IMR-90 (cell line): ENCODE measurements at regions not wholly inside any gene's neighbourhood (a gene's known extent, or its start where the extent isn't known, plus 50 kb on each side); places are given as distances from the start of the nearest gene placed in this dataset.

Experiments used
- ATAC-seq: fragments of 200-7000 bp; cut with Tn5 transposase; 2 replicates; pipeline ENCODE4 v1.9.1; 2020; ENCODE audit warnings: low read depth, mild to moderate bottlenecking, moderate library complexity
- BruUV-seq: library from RNA; stranded (reverse); fragments of 400-500 nt; replicated peaks from 2 replicates; lab custom pipeline; 2021; lab: Mats Ljungman, UMichigan
- CTCF ChIA-PET: fragments of 300-600 bp; formaldehyde crosslinking; extraction: SDS; loops from one replicate; lab custom pipeline; 2021; ENCODE audit warnings: antibody characterized with exemption; lab: Yijun Ruan, JAX
- POLR2A ChIA-PET: fragments of 300-600 bp; sonication (Branson Sonifier 250); formaldehyde crosslinking; loops from one replicate; lab custom pipeline; 2022; ENCODE audit warnings: antibody characterized with exemption; ENCODE audit not compliant: unreplicated experiment; lab: Charles Lee
- DNase-seq: peaks from one replicate; pipeline ENCODE4 v3.0.0; 2013
- H2AFZ ChIP-seq: replicated peaks from 2 replicates; pipeline ENCODE3; 2013; ENCODE audit warnings: low read length, mild to moderate bottlenecking; ENCODE audit not compliant: poor library complexity
- H2AK5ac ChIP-seq: 2 replicates; pipeline ENCODE4 v1.6.1; 2013; ENCODE audit warnings: low read depth, low read length, inconsistent platforms
- H2AK9ac ChIP-seq: replicated peaks from 2 replicates; pipeline ENCODE3; 2013; ENCODE audit warnings: mild to moderate bottlenecking, low read depth, low read length, moderate library complexity; ENCODE audit not compliant: poor library complexity
- H2BK120ac ChIP-seq: 2 replicates; pipeline ENCODE4 v1.6.1; 2013; ENCODE audit warnings: low read depth, low read length, inconsistent platforms
- H2BK15ac ChIP-seq: 3 replicates; pipeline ENCODE4 v1.6.1; 2013; ENCODE audit warnings: low read depth, low read length, inconsistent platforms
- H2BK20ac ChIP-seq: 2 replicates; pipeline ENCODE4 v1.6.1; 2013; ENCODE audit warnings: low read depth, mild to moderate bottlenecking, inconsistent platforms, low read length, moderate library complexity
- H2BK5ac ChIP-seq: 2 replicates; pipeline ENCODE4 v1.6.1; 2013; ENCODE audit warnings: mild to moderate bottlenecking, low read depth, low read length, inconsistent platforms; ENCODE audit not compliant: poor library complexity, severe bottlenecking
- H3K14ac ChIP-seq: replicated peaks from 2 replicates; pipeline ENCODE4 v1.6.1; 2013; ENCODE audit warnings: low read depth, low read length, inconsistent platforms
- H3K18ac ChIP-seq: 2 replicates; pipeline ENCODE4 v1.6.1; 2013; ENCODE audit warnings: low read depth, low read length, control low read depth
- H3K23ac ChIP-seq: 2 replicates; pipeline ENCODE4 v1.6.1; 2013; ENCODE audit warnings: low read depth, low read length, inconsistent platforms
- H3K27ac ChIP-seq: 2 replicates; pipeline ENCODE4 v1.5.1; 2013; ENCODE audit warnings: mild to moderate bottlenecking, control low read depth, low read length; ENCODE audit not compliant: insufficient read depth
- H3K27me3 ChIP-seq: 2 replicates; pipeline ENCODE4 v1.6.1; 2013; ENCODE audit warnings: low read length; ENCODE audit not compliant: control insufficient read depth, insufficient read depth
- H3K36me3 ChIP-seq: 2 replicates; pipeline ENCODE4 v1.6.1; 2013; ENCODE audit warnings: low read length, mixed read lengths; ENCODE audit not compliant: control insufficient read depth, insufficient read depth
- H3K4ac ChIP-seq: 2 replicates; pipeline ENCODE4 v1.6.1; 2013; ENCODE audit warnings: low read depth, low read length, inconsistent platforms
- H3K4me1 ChIP-seq: 2 replicates; pipeline ENCODE4 v1.6.1; 2013; ENCODE audit warnings: low read length, mixed read lengths; ENCODE audit not compliant: control insufficient read depth, insufficient read depth
- H3K4me2 ChIP-seq: 2 replicates; pipeline ENCODE4 v1.6.1; 2013; ENCODE audit warnings: low read depth, mild to moderate bottlenecking, control low read depth, low read length, moderate library complexity
- H3K4me3 ChIP-seq: 2 replicates; pipeline ENCODE4 v1.5.1; 2013; ENCODE audit warnings: low read depth, mild to moderate bottlenecking, control low read depth, low read length, moderate library complexity; ENCODE audit not compliant: insufficient read depth
- H3K56ac ChIP-seq: 2 replicates; pipeline ENCODE4 v1.6.1; 2013; ENCODE audit warnings: low read length, inconsistent platforms; ENCODE audit not compliant: insufficient read depth; ENCODE audit errors: extremely low read depth
- H3K79me1 ChIP-seq, 2 experiments: 2 replicates each; pipeline ENCODE4 v1.6.1; 2013; ENCODE audit warnings: low read length in 2 of 2, inconsistent platforms in 1 of 2, low read depth in 1 of 2
- H3K9ac ChIP-seq: 2 replicates; pipeline ENCODE4 v1.6.1; 2013; ENCODE audit warnings: low read depth, low read length, control low read depth
- H3K9me1 ChIP-seq: 2 replicates; pipeline ENCODE4 v1.6.1; 2013; ENCODE audit warnings: low read length, inconsistent platforms; ENCODE audit not compliant: insufficient read depth
- H3K9me3 ChIP-seq: 2 replicates; pipeline ENCODE4 v1.6.1; 2013; ENCODE audit warnings: low read length; ENCODE audit not compliant: control insufficient read depth, insufficient read depth
- H4K20me1 ChIP-seq: 2 replicates; pipeline ENCODE4 v1.6.1; 2013; ENCODE audit warnings: low read length, inconsistent platforms; ENCODE audit not compliant: insufficient read depth
- H4K5ac ChIP-seq: 2 replicates; pipeline ENCODE4 v1.6.1; 2013; ENCODE audit warnings: mild to moderate bottlenecking, low read depth, low read length, control low read depth
- H4K8ac ChIP-seq, 2 experiments: 2 replicates each; pipeline ENCODE4 v1.6.1; 2013; ENCODE audit warnings: low read depth in 2 of 2, low read length in 2 of 2, control low read depth in 1 of 2, inconsistent platforms in 1 of 2
- H4K91ac ChIP-seq: 2 replicates; pipeline ENCODE4 v1.6.1; 2013; ENCODE audit warnings: low read depth, low read length, inconsistent platforms; ENCODE audit not compliant: insufficient read depth
- BHLHE40 ChIP-seq: fragments of 150-350 bp; IDR thresholded peaks from 2 replicates; pipeline ENCODE4 v1.6.1; 2016; ENCODE audit warnings: mild to moderate bottlenecking, low read depth, low read length
- CEBPB ChIP-seq: IDR thresholded peaks from 2 replicates; pipeline ENCODE4 v1.6.1; 2012; ENCODE audit warnings: low read depth, low read length, improper control_type of control experiment
- CHD1 ChIP-seq: IDR thresholded peaks from 2 replicates; pipeline ENCODE4 v1.6.1; 2012; ENCODE audit warnings: low read depth, low read length, improper control_type of control experiment
- CTCF ChIP-seq: conservative IDR thresholded peaks from 2 replicates; pipeline ENCODE4 v1.5.1; 2012; ENCODE audit warnings: mild to moderate bottlenecking, low read depth, low read length, improper control_type of control experiment
- ELK1 ChIP-seq: fragments of 150-350 bp; IDR thresholded peaks from 2 replicates; pipeline ENCODE4 v1.6.1; 2016; ENCODE audit warnings: low read depth, mild to moderate bottlenecking, low read length, moderate library complexity, borderline replicate concordance
- FOS ChIP-seq: fragments of 150-350 bp; IDR thresholded peaks from 2 replicates; pipeline ENCODE4 v1.6.1; 2016; ENCODE audit warnings: low read depth, low read length
- MAFK ChIP-seq: IDR thresholded peaks from 2 replicates; pipeline ENCODE4 v1.6.1; 2012; ENCODE audit warnings: low read depth, low read length, improper control_type of control experiment
- MAZ ChIP-seq: IDR thresholded peaks from 2 replicates; pipeline ENCODE4 v1.6.1; 2012; ENCODE audit warnings: low read depth, mild to moderate bottlenecking, low read length, improper control_type of control experiment, moderate library complexity, borderline replicate concordance
- MXI1 ChIP-seq: IDR thresholded peaks from 2 replicates; pipeline ENCODE4 v1.6.1; 2012; ENCODE audit warnings: low read depth, mild to moderate bottlenecking, low read length, moderate library complexity, borderline replicate concordance
- NFE2L2 ChIP-seq: fragments of 150-350 bp; IDR thresholded peaks from 2 replicates; pipeline ENCODE4 v1.6.1; 2016; ENCODE audit warnings: low read depth, mild to moderate bottlenecking, low read length
- POLR2A ChIP-seq: IDR thresholded peaks from 2 replicates; pipeline ENCODE4 v1.6.1; 2012; ENCODE audit warnings: mild to moderate bottlenecking, low read depth, low read length
- RCOR1 ChIP-seq: IDR thresholded peaks from 2 replicates; pipeline ENCODE4 v1.6.1; 2012; ENCODE audit warnings: mild to moderate bottlenecking, low read length, improper control_type of control experiment; ENCODE audit not compliant: insufficient replicate concordance
- RFX5 ChIP-seq: IDR thresholded peaks from 2 replicates; pipeline ENCODE4 v1.8.0; 2012; ENCODE audit warnings: low read depth, mild to moderate bottlenecking, low read length, moderate library complexity
- SMC3 ChIP-seq: fragments of 150-350 bp; IDR thresholded peaks from 2 replicates; pipeline ENCODE4 v1.6.1; 2016; ENCODE audit warnings: low read depth, mild to moderate bottlenecking, antibody characterized with exemption, low read length, moderate library complexity
- WGBS, 2 experiments: methylation state at CpG; one replicate each; pipeline versions ENCODE4 v1.1.5 to v1.1.7; 2013; ENCODE audit warnings: missing lambda C conversion rate in 2 of 2; ENCODE audit not compliant: insufficient read length in 1 of 2; ENCODE audit errors: extremely low coverage in 2 of 2; 5-methylcytosine and 5-hydroxymethylcytosine counted together
- dilution Hi-C: fragments of 300-500 bp; cut with HindIII; formaldehyde crosslinking; loops from one replicate; pipeline ENCODE4 v1.14.3; 2018; ENCODE audit warnings: low sequenced_read_pairs; ENCODE audit not compliant: unreplicated experiment
- in situ Hi-C: fragments of 300-500 bp; cut with MboI; formaldehyde crosslinking; loops from 3 replicates; pipeline ENCODE4 v1.14.3; 2019; ENCODE audit warnings: low sequenced_read_pairs, inconsistent platforms, mixed read lengths
- intact Hi-C: fragments of 100-400 bp; cut with micrococcal nuclease; formaldehyde crosslinking; loops from 2 replicates; pipeline ENCODE4 v1.10.0; 2022
- TF ChIP-seq, protein P1 (sequence below): fragments of 150-350 bp; IDR thresholded peaks from 2 replicates; pipeline ENCODE4 v1.6.1; 2017; ENCODE audit warnings: mild to moderate bottlenecking, antibody characterized with exemption, low read length, low read depth

DNA sequence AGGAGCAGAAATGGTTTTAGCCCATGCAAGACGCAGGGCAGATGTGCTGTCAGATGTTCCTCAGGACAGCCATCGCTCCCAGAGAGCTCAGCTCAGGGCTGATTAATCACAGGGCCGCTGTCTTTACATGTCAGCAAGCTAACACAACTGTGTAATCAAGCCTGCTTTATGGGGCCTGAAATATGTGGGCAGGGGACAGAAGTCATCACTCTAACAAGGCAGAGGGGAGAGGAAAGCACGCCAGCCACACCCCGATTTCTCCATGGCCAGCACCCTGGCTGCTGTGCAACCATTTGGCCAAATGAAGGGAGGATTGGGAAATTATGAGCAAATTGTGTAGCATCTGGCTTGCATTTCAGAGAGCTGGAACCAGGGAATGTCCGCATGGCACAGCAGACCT is 368.8 kb downstream of the NPHP4 start:
- in situ Hi-C loops: no loop called here
- no peak overlapping the region for H2AFZ ChIP-seq
- no peak overlapping the region for H4K91ac ChIP-seq
- ATAC-seq (no peak), DNase-seq (no peak)
- no peak overlapping the region for H2BK5ac ChIP-seq
- peaks cover 25% of the 10 kb centered on the region for H3K9me3 ChIP-seq
- H3K9me1 ChIP-seq: no peaks in the 10 kb centered on the region
- H3K9ac ChIP-seq: no peak overlapping the region
- 50% methylated on average over 1 of the region's 6 CpGs; no CpG with 5 or more reads in 1 of the 2 experiments for WGBS, 2 experiments
- no peak overlapping the region for H3K27ac ChIP-seq
- POLR2A ChIA-PET: no interaction called here
- H3K4ac ChIP-seq: no peak overlapping the region
- no peak overlapping the region for H3K4me3 ChIP-seq
- intact Hi-C loops: no loop called here
- H2AK9ac ChIP-seq: no peak overlapping the region
- no peaks in the 10 kb centered on the region for H3K36me3 ChIP-seq
- H3K79me1 ChIP-seq: no peaks in the 10 kb centered on the region
- H3K14ac ChIP-seq: no peak overlapping the region
- dilution Hi-C loops: no loop called here
- H3K4me1 ChIP-seq: no peaks in the 10 kb centered on the region
- CTCF ChIA-PET: no interaction called here
- no peak overlapping the region for H2AK5ac ChIP-seq
- no peak overlapping the region for H2BK20ac ChIP-seq
- H2BK15ac ChIP-seq: no peak overlapping the region
- H3K56ac ChIP-seq: no peak overlapping the region
- no peak overlapping the region for H3K18ac ChIP-seq
- no peak overlapping the region for H2BK120ac ChIP-seq
- no peak overlapping the region for H3K4me2 ChIP-seq
- H3K23ac ChIP-seq: no peak overlapping the region
- no peaks in the 10 kb centered on the region for H4K20me1 ChIP-seq
- no peaks in the 10 kb centered on the region for H3K27me3 ChIP-seq
- BruUV-seq: no TSS peak
- H4K5ac ChIP-seq: no peak overlapping the region
- H4K8ac ChIP-seq: no peak overlapping the region
- TF ChIP-seq POLR2A: no peak
- no peak for TF ChIP-seq NFE2L2
- no peak for TF ChIP-seq CEBPB
- TF ChIP-seq SMC3: no peak
- no peak for TF ChIP-seq ELK1
- TF ChIP-seq BHLHE40: no peak
- no peak for TF ChIP-seq FOS
- no peak for TF ChIP-seq RFX5
- no peak for TF ChIP-seq MAFK
- no peak for TF ChIP-seq RCOR1
- TF ChIP-seq CHD1: no peak
- no peak for TF ChIP-seq MXI1
- no peak for TF ChIP-seq MAZ
- TF ChIP-seq, protein P1, sequence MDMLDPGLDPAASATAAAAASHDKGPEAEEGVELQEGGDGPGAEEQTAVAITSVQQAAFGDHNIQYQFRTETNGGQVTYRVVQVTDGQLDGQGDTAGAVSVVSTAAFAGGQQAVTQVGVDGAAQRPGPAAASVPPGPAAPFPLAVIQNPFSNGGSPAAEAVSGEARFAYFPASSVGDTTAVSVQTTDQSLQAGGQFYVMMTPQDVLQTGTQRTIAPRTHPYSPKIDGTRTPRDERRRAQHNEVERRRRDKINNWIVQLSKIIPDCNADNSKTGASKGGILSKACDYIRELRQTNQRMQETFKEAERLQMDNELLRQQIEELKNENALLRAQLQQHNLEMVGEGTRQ: no peak
- no peak for TF ChIP-seq CTCF
